ENCODE measurements at regions not wholly inside any gene's neighbourhood (a gene's known extent, or its start where the extent isn't known, plus 50 kb on each side); places are given as distances from the start of the nearest gene placed in this dataset.

- TF ChIP-seq CTCF (IDR thresholded peaks at IDR 0.05; ENCODE audit: low read depth, low read length) = no peak
- H3K4me3 ChIP-seq (replicated peaks in 1 of 2; ENCODE audit: low read depth in 2 of 2, low read length in 2 of 2) = no peak overlapping the region
- DNase-seq (ENCODE audit: low read depth in 2 of 2) = no peak
These were observed 301.7 kb downstream of the NSG2 start for GRCh38 chr5:174347183-174347582.

DNA sequence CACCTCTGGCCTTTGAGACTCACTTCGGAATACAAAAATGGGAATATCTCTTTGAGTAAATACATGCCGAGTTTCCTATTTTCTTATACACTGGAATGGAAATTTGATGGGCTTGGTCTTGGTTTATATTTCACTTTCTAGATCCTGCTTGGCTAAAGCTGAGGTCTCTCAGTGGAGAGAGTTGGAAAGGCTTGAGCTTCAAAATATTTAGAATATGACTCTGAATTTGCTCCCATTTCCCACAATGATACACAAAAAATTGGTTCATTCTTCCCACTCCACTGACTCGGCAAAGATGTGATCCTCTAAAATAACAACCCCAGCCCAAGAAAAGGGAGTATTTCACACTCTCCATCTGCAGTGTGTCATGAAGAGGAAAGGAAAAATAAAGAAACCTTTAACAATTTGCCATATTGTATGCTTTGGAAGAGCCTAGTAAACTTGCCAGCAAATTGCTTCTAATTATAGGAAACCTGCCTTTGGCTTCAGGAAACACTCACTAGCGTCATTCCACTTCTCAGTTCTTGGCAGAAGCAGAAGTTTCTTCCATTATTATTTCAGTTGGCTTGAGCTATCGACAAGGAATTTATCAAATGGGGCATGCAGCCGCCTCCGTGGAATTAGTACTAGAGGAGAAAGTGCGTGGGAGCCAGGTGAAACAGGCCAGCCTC, 302.9 kb downstream of the NSG2 start:
- no peak for TF ChIP-seq CTCF (IDR thresholded peaks at IDR 0.05; ENCODE audit: low read depth, low read length)
- H3K4me3 ChIP-seq (replicated peaks in 1 of 2; ENCODE audit: low read depth in 2 of 2, low read length in 2 of 2) = no peak overlapping the region
- peak; percentile 15 to 69 for DNase-seq (ENCODE audit: low read depth in 2 of 2)

DNA sequence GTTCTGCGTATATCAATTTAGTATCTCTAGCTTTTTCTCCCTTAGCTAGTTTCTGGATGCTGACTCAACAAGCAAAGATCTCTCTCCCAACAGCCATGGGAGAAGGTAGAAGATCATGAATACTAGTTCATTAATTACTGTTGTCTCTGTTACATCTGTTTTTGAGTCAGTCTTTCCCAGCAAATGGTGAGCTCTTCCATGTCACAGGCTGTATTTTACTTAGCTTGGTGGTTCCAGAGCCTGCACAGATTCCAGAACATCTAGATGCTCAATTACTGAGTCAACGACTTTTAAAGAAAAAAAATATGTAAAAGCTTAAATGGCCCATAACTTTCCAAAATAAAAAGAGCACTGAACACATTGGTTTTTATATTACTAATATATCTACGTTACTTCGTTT, 307.2 kb downstream of the NSG2 start:
- DNase-seq (ENCODE audit: low read depth in 2 of 2) = no peak
- no peak for TF ChIP-seq CTCF (IDR thresholded peaks at IDR 0.05; ENCODE audit: low read depth, low read length)
- no peak overlapping the region for H3K4me3 ChIP-seq (replicated peaks in 1 of 2; ENCODE audit: low read depth in 2 of 2, low read length in 2 of 2)

- DNase-seq (ENCODE audit: low read depth in 2 of 2) = peak; percentile 29 to 48
- no peak overlapping the region for H3K4me3 ChIP-seq (replicated peaks in 1 of 2; ENCODE audit: low read depth in 2 of 2, low read length in 2 of 2)
- no peak for TF ChIP-seq CTCF (IDR thresholded peaks at IDR 0.05; ENCODE audit: low read depth, low read length)
These were observed 309.1 kb downstream of the NSG2 start for GRCh38 chr5:174354571-174354970.

GRCh38 chr5:174355208-174355612, 309.7 kb downstream of the NSG2 start:
- peak; percentile 87 to 93 for DNase-seq (ENCODE audit: low read depth in 2 of 2)
- no peak overlapping the region for H3K4me3 ChIP-seq (replicated peaks in 1 of 2; ENCODE audit: low read depth in 2 of 2, low read length in 2 of 2)
- TF ChIP-seq CTCF (IDR thresholded peaks at IDR 0.05; ENCODE audit: low read depth, low read length) = no peak

DNA sequence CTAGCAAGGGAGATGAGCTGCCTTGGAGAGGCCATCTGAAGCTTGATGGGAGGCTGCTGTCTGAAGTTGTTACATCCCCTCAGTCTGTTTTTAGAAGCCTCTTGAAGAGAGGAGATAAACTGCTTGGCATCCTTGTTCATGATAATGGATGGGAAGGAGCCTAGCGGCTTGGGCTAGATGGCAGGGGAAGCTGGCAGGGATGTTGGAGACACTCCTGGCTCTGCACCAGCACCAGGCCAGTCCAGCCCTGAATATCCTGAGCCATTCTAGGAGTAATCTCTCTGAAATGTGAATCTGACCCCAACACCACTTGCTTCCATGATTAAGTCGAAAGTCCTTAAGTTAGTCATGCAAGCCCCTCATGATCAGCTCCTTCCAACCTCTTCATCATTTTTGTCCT, 310.5 kb downstream of the NSG2 start:
- no peak for TF ChIP-seq CTCF (IDR thresholded peaks at IDR 0.05; ENCODE audit: low read depth, low read length)
- no peak overlapping the region for H3K4me3 ChIP-seq (replicated peaks in 1 of 2; ENCODE audit: low read depth in 2 of 2, low read length in 2 of 2)
- DNase-seq (ENCODE audit: low read depth in 2 of 2) = no peak

GRCh38 chr5:174356536-174356935, 311.0 kb downstream of the NSG2 start:
- TF ChIP-seq CTCF (IDR thresholded peaks at IDR 0.05; ENCODE audit: low read depth, low read length) = no peak
- DNase-seq (ENCODE audit: low read depth in 2 of 2) = no peak
- no peak overlapping the region for H3K4me3 ChIP-seq (replicated peaks in 1 of 2; ENCODE audit: low read depth in 2 of 2, low read length in 2 of 2)

Data from cardiac fibroblast (primary cell).